IMR-90 (cell line): ENCODE measurements at regions not wholly inside any gene's neighbourhood (a gene's known extent, or its start where the extent isn't known, plus 50 kb on each side); places are given as distances from the start of the nearest gene placed in this dataset.

Experiments
- ATAC-seq: fragments of 200-7000 bp; cut with Tn5 transposase; 2 replicates; pipeline ENCODE4 v1.9.1; 2020; ENCODE audit warnings: low read depth, mild to moderate bottlenecking, moderate library complexity
- BruUV-seq: library from RNA; stranded (reverse); fragments of 400-500 nt; replicated peaks from 2 replicates; lab custom pipeline; 2021; lab: Mats Ljungman, UMichigan
- CTCF ChIA-PET: fragments of 300-600 bp; formaldehyde crosslinking; extraction: SDS; loops from one replicate; lab custom pipeline; 2021; ENCODE audit warnings: antibody characterized with exemption; lab: Yijun Ruan, JAX
- POLR2A ChIA-PET: fragments of 300-600 bp; sonication (Branson Sonifier 250); formaldehyde crosslinking; loops from one replicate; lab custom pipeline; 2022; ENCODE audit warnings: antibody characterized with exemption; ENCODE audit not compliant: unreplicated experiment; lab: Charles Lee
- DNase-seq: peaks from one replicate; pipeline ENCODE4 v3.0.0; 2013
- H2AFZ ChIP-seq: replicated peaks from 2 replicates; pipeline ENCODE3; 2013; ENCODE audit warnings: low read length, mild to moderate bottlenecking; ENCODE audit not compliant: poor library complexity
- H2AK5ac ChIP-seq: 2 replicates; pipeline ENCODE4 v1.6.1; 2013; ENCODE audit warnings: low read depth, low read length, inconsistent platforms
- H2AK9ac ChIP-seq: replicated peaks from 2 replicates; pipeline ENCODE3; 2013; ENCODE audit warnings: mild to moderate bottlenecking, low read depth, low read length, moderate library complexity; ENCODE audit not compliant: poor library complexity
- H2BK120ac ChIP-seq: 2 replicates; pipeline ENCODE4 v1.6.1; 2013; ENCODE audit warnings: low read depth, low read length, inconsistent platforms
- H2BK15ac ChIP-seq: 3 replicates; pipeline ENCODE4 v1.6.1; 2013; ENCODE audit warnings: low read depth, low read length, inconsistent platforms
- H2BK20ac ChIP-seq: 2 replicates; pipeline ENCODE4 v1.6.1; 2013; ENCODE audit warnings: low read depth, mild to moderate bottlenecking, inconsistent platforms, low read length, moderate library complexity
- H2BK5ac ChIP-seq: 2 replicates; pipeline ENCODE4 v1.6.1; 2013; ENCODE audit warnings: mild to moderate bottlenecking, low read depth, low read length, inconsistent platforms; ENCODE audit not compliant: poor library complexity, severe bottlenecking
- H3K14ac ChIP-seq: replicated peaks from 2 replicates; pipeline ENCODE4 v1.6.1; 2013; ENCODE audit warnings: low read depth, low read length, inconsistent platforms
- H3K18ac ChIP-seq: 2 replicates; pipeline ENCODE4 v1.6.1; 2013; ENCODE audit warnings: low read depth, low read length, control low read depth
- H3K23ac ChIP-seq: 2 replicates; pipeline ENCODE4 v1.6.1; 2013; ENCODE audit warnings: low read depth, low read length, inconsistent platforms
- H3K27ac ChIP-seq: 2 replicates; pipeline ENCODE4 v1.5.1; 2013; ENCODE audit warnings: mild to moderate bottlenecking, control low read depth, low read length; ENCODE audit not compliant: insufficient read depth
- H3K27me3 ChIP-seq: 2 replicates; pipeline ENCODE4 v1.6.1; 2013; ENCODE audit warnings: low read length; ENCODE audit not compliant: control insufficient read depth, insufficient read depth
- H3K36me3 ChIP-seq: 2 replicates; pipeline ENCODE4 v1.6.1; 2013; ENCODE audit warnings: low read length, mixed read lengths; ENCODE audit not compliant: control insufficient read depth, insufficient read depth
- H3K4ac ChIP-seq: 2 replicates; pipeline ENCODE4 v1.6.1; 2013; ENCODE audit warnings: low read depth, low read length, inconsistent platforms
- H3K4me1 ChIP-seq: 2 replicates; pipeline ENCODE4 v1.6.1; 2013; ENCODE audit warnings: low read length, mixed read lengths; ENCODE audit not compliant: control insufficient read depth, insufficient read depth
- H3K4me2 ChIP-seq: 2 replicates; pipeline ENCODE4 v1.6.1; 2013; ENCODE audit warnings: low read depth, mild to moderate bottlenecking, control low read depth, low read length, moderate library complexity
- H3K4me3 ChIP-seq: 2 replicates; pipeline ENCODE4 v1.5.1; 2013; ENCODE audit warnings: low read depth, mild to moderate bottlenecking, control low read depth, low read length, moderate library complexity; ENCODE audit not compliant: insufficient read depth
- H3K56ac ChIP-seq: 2 replicates; pipeline ENCODE4 v1.6.1; 2013; ENCODE audit warnings: low read length, inconsistent platforms; ENCODE audit not compliant: insufficient read depth; ENCODE audit errors: extremely low read depth
- H3K79me1 ChIP-seq, 2 experiments: 2 replicates each; pipeline ENCODE4 v1.6.1; 2013; ENCODE audit warnings: low read length in 2 of 2, inconsistent platforms in 1 of 2, low read depth in 1 of 2
- H3K9ac ChIP-seq: 2 replicates; pipeline ENCODE4 v1.6.1; 2013; ENCODE audit warnings: low read depth, low read length, control low read depth
- H3K9me1 ChIP-seq: 2 replicates; pipeline ENCODE4 v1.6.1; 2013; ENCODE audit warnings: low read length, inconsistent platforms; ENCODE audit not compliant: insufficient read depth
- H3K9me3 ChIP-seq: 2 replicates; pipeline ENCODE4 v1.6.1; 2013; ENCODE audit warnings: low read length; ENCODE audit not compliant: control insufficient read depth, insufficient read depth
- H4K20me1 ChIP-seq: 2 replicates; pipeline ENCODE4 v1.6.1; 2013; ENCODE audit warnings: low read length, inconsistent platforms; ENCODE audit not compliant: insufficient read depth
- H4K5ac ChIP-seq: 2 replicates; pipeline ENCODE4 v1.6.1; 2013; ENCODE audit warnings: mild to moderate bottlenecking, low read depth, low read length, control low read depth
- H4K8ac ChIP-seq, 2 experiments: 2 replicates each; pipeline ENCODE4 v1.6.1; 2013; ENCODE audit warnings: low read depth in 2 of 2, low read length in 2 of 2, control low read depth in 1 of 2, inconsistent platforms in 1 of 2
- H4K91ac ChIP-seq: 2 replicates; pipeline ENCODE4 v1.6.1; 2013; ENCODE audit warnings: low read depth, low read length, inconsistent platforms; ENCODE audit not compliant: insufficient read depth
- BHLHE40 ChIP-seq: fragments of 150-350 bp; IDR thresholded peaks from 2 replicates; pipeline ENCODE4 v1.6.1; 2016; ENCODE audit warnings: mild to moderate bottlenecking, low read depth, low read length
- CEBPB ChIP-seq: IDR thresholded peaks from 2 replicates; pipeline ENCODE4 v1.6.1; 2012; ENCODE audit warnings: low read depth, low read length, improper control_type of control experiment
- CHD1 ChIP-seq: IDR thresholded peaks from 2 replicates; pipeline ENCODE4 v1.6.1; 2012; ENCODE audit warnings: low read depth, low read length, improper control_type of control experiment
- FOS ChIP-seq: fragments of 150-350 bp; IDR thresholded peaks from 2 replicates; pipeline ENCODE4 v1.6.1; 2016; ENCODE audit warnings: low read depth, low read length
- MAFK ChIP-seq: IDR thresholded peaks from 2 replicates; pipeline ENCODE4 v1.6.1; 2012; ENCODE audit warnings: low read depth, low read length, improper control_type of control experiment
- NFE2L2 ChIP-seq: fragments of 150-350 bp; IDR thresholded peaks from 2 replicates; pipeline ENCODE4 v1.6.1; 2016; ENCODE audit warnings: low read depth, mild to moderate bottlenecking, low read length
- WGBS, 2 experiments: methylation state at CpG; one replicate each; pipeline versions ENCODE4 v1.1.5 to v1.1.7; 2013; ENCODE audit warnings: missing lambda C conversion rate in 2 of 2; ENCODE audit not compliant: insufficient read length in 1 of 2; ENCODE audit errors: extremely low coverage in 2 of 2; 5-methylcytosine and 5-hydroxymethylcytosine counted together
- dilution Hi-C: fragments of 300-500 bp; cut with HindIII; formaldehyde crosslinking; loops from one replicate; pipeline ENCODE4 v1.14.3; 2018; ENCODE audit warnings: low sequenced_read_pairs; ENCODE audit not compliant: unreplicated experiment
- in situ Hi-C: fragments of 300-500 bp; cut with MboI; formaldehyde crosslinking; loops from 3 replicates; pipeline ENCODE4 v1.14.3; 2019; ENCODE audit warnings: low sequenced_read_pairs, inconsistent platforms, mixed read lengths
- intact Hi-C: fragments of 100-400 bp; cut with micrococcal nuclease; formaldehyde crosslinking; loops from 2 replicates; pipeline ENCODE4 v1.10.0; 2022
- TF ChIP-seq, protein P1 (sequence below): fragments of 150-350 bp; IDR thresholded peaks from 2 replicates; pipeline ENCODE4 v1.6.1; 2016; ENCODE audit warnings: low read depth, mild to moderate bottlenecking, low read length, moderate library complexity, borderline replicate concordance
- TF ChIP-seq, protein P2 (sequence below): fragments of 150-350 bp; IDR thresholded peaks from 2 replicates; pipeline ENCODE4 v1.6.1; 2017; ENCODE audit warnings: mild to moderate bottlenecking, antibody characterized with exemption, low read length, low read depth

DNA sequence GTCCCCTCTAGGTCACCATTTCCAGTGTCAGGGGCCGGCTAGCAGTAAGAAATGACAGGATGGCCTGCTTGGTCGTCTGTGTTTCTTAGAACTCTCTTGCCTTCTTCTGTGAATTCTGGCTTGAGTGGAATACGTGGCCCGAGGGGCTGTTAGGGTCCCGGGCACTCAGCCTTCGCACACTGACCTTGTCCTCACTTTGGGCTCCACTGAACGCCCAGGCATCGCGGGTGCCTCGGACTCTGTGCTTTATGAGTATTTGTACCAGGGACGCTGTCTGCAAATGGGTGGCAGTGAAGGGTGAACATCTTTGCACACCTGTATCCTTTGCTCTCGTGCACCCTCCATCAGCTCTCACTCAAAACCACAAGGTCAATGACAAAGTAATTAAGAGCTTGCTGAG lies 123.4 kb upstream of the ANO1 start:
- Histone ChIP-seq H4K8ac (no peak overlapping the region; a peak in 1 of 4 replicates), H2BK15ac (peak overlapping the region; percentile 86; the same call in 1 of the 3 replicates), H3K18ac (peak overlapping the region; percentile 18; the same call in 1 of the 2 replicates), H3K4me1 (peaks cover 24% of the 10 kb centered on the region), H3K27me3 (no peaks in the 10 kb centered on the region), H3K9ac (no peak overlapping the region), H4K20me1 (no peaks in the 10 kb centered on the region), H3K4ac (peak overlapping the region; percentile 24), H2AK9ac (no peak overlapping the region), H3K14ac (peak overlapping the region; percentile 53), H3K4me3 (no peak overlapping the region), H4K91ac (peak overlapping the region; percentile 76), H3K27ac (no peak overlapping the region), H3K36me3 (no peaks in the 10 kb centered on the region), H3K4me2 (no peak overlapping the region), H4K5ac (no peak overlapping the region), H2BK20ac (peak overlapping the region; percentile 88), H2AFZ (no peak overlapping the region), H3K9me3 (no peaks in the 10 kb centered on the region), H2BK5ac (no peak overlapping the region), H2BK120ac (peak overlapping the region; percentile 85), H3K9me1 (peaks cover 22% of the 10 kb centered on the region), H3K56ac (no peak overlapping the region), H3K23ac (no peak overlapping the region), H2AK5ac (peak overlapping the region; percentile 54), H3K79me1 (no peaks in the 10 kb centered on the region)
- ChIA-PET CTCF (no interaction called here), POLR2A (no interaction called here)
- TF ChIP-seq BHLHE40 (no peak), NFE2L2 (no peak), CHD1 (no peak), FOS (no peak), CEBPB (no peak), MAFK (no peak)
- TF ChIP-seq, protein P1, sequence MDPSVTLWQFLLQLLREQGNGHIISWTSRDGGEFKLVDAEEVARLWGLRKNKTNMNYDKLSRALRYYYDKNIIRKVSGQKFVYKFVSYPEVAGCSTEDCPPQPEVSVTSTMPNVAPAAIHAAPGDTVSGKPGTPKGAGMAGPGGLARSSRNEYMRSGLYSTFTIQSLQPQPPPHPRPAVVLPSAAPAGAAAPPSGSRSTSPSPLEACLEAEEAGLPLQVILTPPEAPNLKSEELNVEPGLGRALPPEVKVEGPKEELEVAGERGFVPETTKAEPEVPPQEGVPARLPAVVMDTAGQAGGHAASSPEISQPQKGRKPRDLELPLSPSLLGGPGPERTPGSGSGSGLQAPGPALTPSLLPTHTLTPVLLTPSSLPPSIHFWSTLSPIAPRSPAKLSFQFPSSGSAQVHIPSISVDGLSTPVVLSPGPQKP: no peak
- TF ChIP-seq, protein P2, sequence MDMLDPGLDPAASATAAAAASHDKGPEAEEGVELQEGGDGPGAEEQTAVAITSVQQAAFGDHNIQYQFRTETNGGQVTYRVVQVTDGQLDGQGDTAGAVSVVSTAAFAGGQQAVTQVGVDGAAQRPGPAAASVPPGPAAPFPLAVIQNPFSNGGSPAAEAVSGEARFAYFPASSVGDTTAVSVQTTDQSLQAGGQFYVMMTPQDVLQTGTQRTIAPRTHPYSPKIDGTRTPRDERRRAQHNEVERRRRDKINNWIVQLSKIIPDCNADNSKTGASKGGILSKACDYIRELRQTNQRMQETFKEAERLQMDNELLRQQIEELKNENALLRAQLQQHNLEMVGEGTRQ: no peak
- in situ Hi-C loops (no loop called here), intact Hi-C loops (no loop called here), dilution Hi-C loops (no loop called here)
- ATAC-seq: no peak
- BruUV-seq: no TSS peak
- WGBS, 2 experiments: 40% methylated on average over 1 of the region's 12 CpGs; no CpG with 5 or more reads in 1 of the 2 experiments
- DNase-seq: no peak
